K562 (cell line): ENCODE measurements at regions not wholly inside any gene's neighbourhood (a gene's known extent, or its start where the extent isn't known, plus 50 kb on each side); places are given as distances from the start of the nearest gene placed in this dataset.

Experiments used
- CHD2 ChIP-seq: IDR thresholded peaks from 2 replicates; pipeline ENCODE4 v1.6.1; 2011; ENCODE audit warnings: low read depth, low read length
- E2F5 ChIP-seq: sonication (generic); formaldehyde crosslinking; IDR thresholded peaks from 2 replicates; pipeline ENCODE4 v1.8.0; 2022; ENCODE audit warnings: mild to moderate bottlenecking, missing genetic modification reagents
- HIVEP1 ChIP-seq: fragments of 250-450 bp; sonication (Bioruptor Pico); IDR thresholded peaks from 2 replicates; pipeline ENCODE4 v1.4.0; 2020; ENCODE audit warnings: mild to moderate bottlenecking
- KDM1A ChIP-seq, 2 experiments: fragments of 450-650 bp; IDR thresholded peaks; 2 replicates each; pipeline ENCODE4 v1.6.1; 2016; ENCODE audit warnings: mild to moderate bottlenecking in 2 of 2
- MEF2D ChIP-seq: conservative IDR thresholded peaks from 2 replicates; pipeline ENCODE4 v1.6.1; 2016; ENCODE audit warnings: low read depth, missing genetic modification characterization, missing compliant biosample characterization
- POLR2G ChIP-seq: fragments of 200-400 bp; formaldehyde crosslinking; IDR thresholded peaks from 2 replicates; pipeline ENCODE4 v1.6.1; 2017; ENCODE audit warnings: low read depth, mild to moderate bottlenecking, antibody characterized with exemption, low read length, moderate library complexity
- ZFP1 ChIP-seq: fragments of 450-650 bp; formaldehyde crosslinking; IDR thresholded peaks from 2 replicates; pipeline ENCODE4 v1.4.0; 2020; ENCODE audit warnings: mild to moderate bottlenecking, mixed read lengths
- ZNF740 ChIP-seq, 3 experiments: fragments of 200-800 bp in 1 of 3; sonication (Bioruptor generic) in 1 of 3; sonication (generic) in 1 of 3; formaldehyde crosslinking in 1 of 3; IDR thresholded peaks; 2 replicates each; pipeline versions ENCODE4 v1.6.1 to v1.8.0; 2016 to 2022; ENCODE audit warnings: mild to moderate bottlenecking in 2 of 3, missing compliant biosample characterization in 2 of 3, missing genetic modification characterization in 2 of 3, missing genetic modification reagents in 1 of 3

GRCh38 chr22:22112533-22113294 is 130.1 kb upstream of the TOP3B start (continued):
- TF ChIP-seq CHD2 (no peak), KDM1A (IDR thresholded peaks at IDR 0.05) (no peak), ZNF740 (CRISPR knock-in tag; IDR thresholded peaks at IDR 0.05) (peak; percentile 77; the same call in 1 of the 2 replicates), ZNF740 (tag; IDR thresholded peaks at IDR 0.05) (no peak), ZFP1 (CRISPR knock-in tag) (0 out of 2 replicates have a peak, but pooled peaks have one; percentile 24), E2F5 (CRISPR knock-in tag) (no peak), POLR2G (no peak), HIVEP1 (0 out of 2 replicates have a peak, but pooled peaks have one; percentile 44), MEF2D (tag) (no peak)
